Memory B cell (primary cell): ENCODE measurements at regions not wholly inside any gene's neighbourhood (a gene's known extent, or its start where the extent isn't known, plus 50 kb on each side); places are given as distances from the start of the nearest gene placed in this dataset.

ENCODE experiments used
- ATAC-seq: fragments of 150-1000 bp; cut with Tn5 transposase; 2 replicates; pipeline ENCODE4 v1.10.0; 2021; ENCODE audit warnings: low read depth, mild to moderate bottlenecking, moderate library complexity
- DNase-seq, 2 donors: peaks; one replicate each; pipeline ENCODE4 v3.0.0; 2022; ENCODE audit warnings: low spot score in 2 of 2
- H3K27ac Mint-ChIP-seq: one replicate; pipeline ENCODE4 v1.8.0; 2022; ENCODE audit warnings: mild to moderate bottlenecking, moderate library complexity, mixed read lengths
- H3K27me3 Mint-ChIP-seq: one replicate; pipeline ENCODE4 v1.8.0; 2022; ENCODE audit warnings: mixed read lengths
- H3K36me3 Mint-ChIP-seq: one replicate; pipeline ENCODE4 v1.8.0; 2022; ENCODE audit warnings: mild to moderate bottlenecking, mixed read lengths
- H3K4me1 Mint-ChIP-seq: one replicate; pipeline ENCODE4 v1.8.0; 2022; ENCODE audit warnings: mixed read lengths
- H3K4me3 Mint-ChIP-seq: one replicate; pipeline ENCODE4 v1.8.0; 2022; ENCODE audit warnings: mild to moderate bottlenecking, moderate library complexity, mixed read lengths
- H3K9me3 Mint-ChIP-seq: one replicate; pipeline ENCODE4 v1.8.0; 2022; ENCODE audit warnings: mixed read lengths

DNA sequence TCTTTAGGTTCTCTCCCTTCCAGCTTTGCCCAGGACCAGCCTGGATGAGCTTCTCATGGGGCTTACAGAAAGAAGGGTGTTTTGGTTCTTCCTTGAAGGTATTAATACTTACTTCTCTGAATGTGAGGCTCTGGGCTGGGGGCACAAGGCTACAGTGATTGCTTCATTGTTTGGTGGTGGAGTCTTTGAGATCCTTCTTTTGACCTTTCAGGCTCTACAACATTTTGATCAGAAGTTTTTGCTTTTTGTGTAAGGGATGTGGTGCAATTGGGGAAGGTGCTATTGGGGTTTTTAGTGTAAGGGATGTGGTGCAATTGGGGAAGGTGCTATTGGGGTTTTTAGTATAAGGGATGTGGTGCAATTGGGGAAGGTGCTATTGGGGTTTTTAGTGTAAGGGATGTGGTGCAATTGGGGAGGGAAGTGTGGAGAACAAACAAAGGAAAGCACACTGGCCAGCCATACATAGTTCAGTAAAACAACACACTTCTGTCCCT lies 103.6 kb upstream of the IVNS1ABP start:
- H3K9me3 Mint-ChIP-seq, result no peaks in the 10 kb centered on the region
- no peaks in the 10 kb centered on the region for H3K36me3 Mint-ChIP-seq
- no peak overlapping the region for H3K27ac Mint-ChIP-seq
- H3K4me1 Mint-ChIP-seq, result no peaks in the 10 kb centered on the region
- no peak overlapping the region for H3K4me3 Mint-ChIP-seq
- no peak for ATAC-seq
- peaks cover 2% of the 10 kb centered on the region for H3K27me3 Mint-ChIP-seq
- DNase-seq, result no peak

DNA sequence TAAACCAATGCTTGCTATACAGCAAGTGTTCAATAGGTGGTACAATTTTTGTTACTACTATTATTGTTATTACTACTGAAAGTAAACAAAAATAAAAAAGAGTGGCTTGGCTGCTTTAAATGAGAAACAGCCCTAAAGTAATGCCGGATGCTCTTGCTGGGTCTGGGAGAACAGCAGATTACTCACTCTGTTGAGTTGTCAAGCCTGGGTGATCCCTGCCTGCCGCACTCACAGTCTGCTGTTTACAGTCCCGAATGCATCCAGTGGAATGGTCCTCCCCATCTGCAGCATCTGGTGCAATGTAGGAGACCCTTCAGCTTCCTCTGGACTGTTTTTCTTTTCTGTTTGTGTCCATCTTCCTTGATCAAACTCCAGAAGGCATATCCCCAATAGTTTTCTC lies 102.7 kb upstream of the IVNS1ABP start:
- no peaks in the 10 kb centered on the region for H3K4me1 Mint-ChIP-seq
- DNase-seq (no peak), ATAC-seq (no peak)
- H3K27me3 Mint-ChIP-seq, result peaks cover under 1% of the 10 kb centered on the region
- no peaks in the 10 kb centered on the region for H3K36me3 Mint-ChIP-seq
- H3K27ac Mint-ChIP-seq, result no peak overlapping the region
- no peak overlapping the region for H3K4me3 Mint-ChIP-seq
- H3K9me3 Mint-ChIP-seq, result no peaks in the 10 kb centered on the region

DNA sequence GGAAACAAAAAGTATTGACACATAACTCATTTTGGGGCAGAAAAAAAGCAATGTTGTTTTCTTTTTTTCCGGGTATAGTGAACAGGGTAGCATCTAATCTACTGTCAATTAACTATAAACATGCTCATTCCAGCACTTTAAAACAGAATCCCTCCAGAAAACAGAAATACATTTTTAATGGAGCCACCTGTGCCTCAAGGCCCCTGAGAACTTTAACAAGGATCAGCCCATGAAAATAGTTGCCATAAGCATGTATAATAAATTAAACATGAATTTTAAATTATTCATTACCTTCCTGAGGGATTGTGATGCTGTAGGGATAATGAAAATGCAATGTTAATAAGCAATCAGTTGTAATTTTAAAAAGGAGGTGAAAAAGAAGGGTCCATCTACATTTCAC lies 101.4 kb upstream of the IVNS1ABP start:
- no peaks in the 10 kb centered on the region for H3K36me3 Mint-ChIP-seq
- no peak for ATAC-seq
- no peaks in the 10 kb centered on the region for H3K4me1 Mint-ChIP-seq
- H3K27ac Mint-ChIP-seq, result no peak overlapping the region
- DNase-seq, result no peak
- H3K4me3 Mint-ChIP-seq, result no peak overlapping the region
- H3K27me3 Mint-ChIP-seq, result no peaks in the 10 kb centered on the region
- no peaks in the 10 kb centered on the region for H3K9me3 Mint-ChIP-seq

DNA sequence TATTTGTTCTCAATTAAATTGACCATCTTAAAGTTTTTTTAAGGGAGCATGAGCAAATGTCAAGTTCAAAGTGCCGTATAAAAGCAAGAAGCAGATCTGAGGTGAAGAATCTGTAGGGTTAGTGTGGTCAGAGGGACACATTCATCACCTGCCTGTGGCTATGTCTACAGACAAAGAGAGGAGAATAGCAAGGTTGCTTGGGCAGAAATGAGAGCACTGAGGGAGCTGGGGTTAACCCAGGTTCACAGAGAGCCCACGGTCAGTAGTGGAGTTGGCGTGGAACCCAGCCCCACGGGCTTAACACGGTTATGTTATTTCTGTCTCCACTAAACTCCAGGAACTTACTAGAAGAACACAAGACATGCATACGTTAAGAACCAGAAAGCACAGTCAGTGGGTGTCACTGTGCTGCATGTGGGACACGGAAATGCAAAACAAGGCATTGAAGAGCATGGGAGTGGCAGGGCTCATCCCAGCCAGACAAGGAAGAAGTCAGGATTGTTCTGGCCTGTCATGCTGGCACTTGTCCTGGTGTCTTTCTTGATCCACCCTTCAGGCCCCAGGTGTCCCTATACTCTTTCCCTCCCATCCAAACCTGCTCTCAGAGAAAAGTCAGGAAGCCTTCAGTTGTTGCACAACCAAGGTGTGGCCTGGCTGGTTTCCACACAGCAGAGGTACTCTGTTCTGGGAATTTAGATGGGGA lies 95.5 kb upstream of the IVNS1ABP start:
- H3K4me1 Mint-ChIP-seq, result peaks cover 15% of the 10 kb centered on the region
- DNase-seq (no peak), ATAC-seq (no peak)
- no peaks in the 10 kb centered on the region for H3K9me3 Mint-ChIP-seq
- no peak overlapping the region for H3K4me3 Mint-ChIP-seq
- no peaks in the 10 kb centered on the region for H3K36me3 Mint-ChIP-seq
- H3K27me3 Mint-ChIP-seq, result no peaks in the 10 kb centered on the region
- no peak overlapping the region for H3K27ac Mint-ChIP-seq

DNA sequence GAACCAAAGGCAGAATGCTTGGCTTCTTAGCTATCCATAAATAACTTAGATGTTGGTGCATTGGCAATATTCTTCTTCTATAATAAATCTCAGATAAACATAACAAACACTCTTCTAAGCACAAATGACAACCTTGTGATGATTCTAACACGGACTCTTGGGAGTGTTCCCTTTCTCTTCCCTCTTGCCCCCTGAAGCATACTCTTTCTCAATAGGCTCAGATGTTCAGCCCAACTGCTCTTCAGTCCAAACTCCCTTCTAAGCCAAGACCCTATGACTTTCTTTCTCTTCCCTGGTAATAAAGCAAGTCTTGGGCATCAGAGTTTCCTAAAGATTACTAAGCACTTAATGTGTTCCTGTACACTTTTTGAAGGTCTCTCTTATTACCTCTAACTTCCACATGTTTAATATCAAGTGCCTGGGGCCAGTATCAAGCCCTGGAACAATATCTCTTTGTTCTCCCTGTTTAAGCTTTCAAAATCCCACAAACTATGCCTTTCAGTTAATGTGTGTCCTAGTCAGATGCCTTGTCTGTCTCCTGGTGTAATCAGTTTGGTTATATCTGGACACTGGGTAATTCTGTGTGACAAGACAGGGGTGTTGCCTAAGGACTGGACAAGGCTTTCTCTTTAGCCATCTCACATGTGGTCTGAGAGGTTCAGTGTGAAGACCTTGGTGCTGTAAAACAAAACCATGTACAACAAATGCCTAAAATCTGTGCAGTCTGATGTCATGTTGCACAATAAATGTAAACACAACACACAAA lies 92.9 kb upstream of the IVNS1ABP start:
- Mint-ChIP-seq H3K9me3 (no peaks in the 10 kb centered on the region), H3K27me3 (peaks cover 2% of the 10 kb centered on the region), H3K4me1 (peaks cover 18% of the 10 kb centered on the region), H3K36me3 (peaks cover 2% of the 10 kb centered on the region), H3K27ac (no peak overlapping the region), H3K4me3 (no peak overlapping the region)
- DNase-seq (no peak), ATAC-seq (no peak)

DNA sequence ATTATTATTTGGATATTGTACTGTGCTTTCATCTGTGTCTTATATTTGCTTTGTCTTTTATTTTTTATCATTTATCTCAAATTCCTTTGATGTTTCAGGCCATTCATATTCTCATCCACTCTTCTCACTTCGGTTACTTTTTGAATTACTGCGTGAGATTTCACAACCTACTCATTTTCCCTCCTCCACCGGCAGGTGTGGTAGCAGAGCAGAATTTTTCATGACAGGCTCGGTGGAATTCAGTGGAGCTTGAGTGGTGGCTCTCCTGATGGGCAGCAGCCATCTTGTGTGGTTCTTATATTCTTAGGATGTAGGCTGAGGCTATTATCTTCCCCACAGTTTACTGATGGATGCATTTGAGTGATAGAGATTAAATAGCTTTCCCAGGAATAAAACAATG lies 92.3 kb upstream of the IVNS1ABP start:
- Mint-ChIP-seq H3K4me1 (peaks cover 23% of the 10 kb centered on the region), H3K36me3 (peaks cover 2% of the 10 kb centered on the region), H3K9me3 (no peaks in the 10 kb centered on the region), H3K27me3 (peaks cover 2% of the 10 kb centered on the region), H3K27ac (no peak overlapping the region), H3K4me3 (peak overlapping the region; percentile 16)
- ATAC-seq (no peak), DNase-seq (no peak)

DNA sequence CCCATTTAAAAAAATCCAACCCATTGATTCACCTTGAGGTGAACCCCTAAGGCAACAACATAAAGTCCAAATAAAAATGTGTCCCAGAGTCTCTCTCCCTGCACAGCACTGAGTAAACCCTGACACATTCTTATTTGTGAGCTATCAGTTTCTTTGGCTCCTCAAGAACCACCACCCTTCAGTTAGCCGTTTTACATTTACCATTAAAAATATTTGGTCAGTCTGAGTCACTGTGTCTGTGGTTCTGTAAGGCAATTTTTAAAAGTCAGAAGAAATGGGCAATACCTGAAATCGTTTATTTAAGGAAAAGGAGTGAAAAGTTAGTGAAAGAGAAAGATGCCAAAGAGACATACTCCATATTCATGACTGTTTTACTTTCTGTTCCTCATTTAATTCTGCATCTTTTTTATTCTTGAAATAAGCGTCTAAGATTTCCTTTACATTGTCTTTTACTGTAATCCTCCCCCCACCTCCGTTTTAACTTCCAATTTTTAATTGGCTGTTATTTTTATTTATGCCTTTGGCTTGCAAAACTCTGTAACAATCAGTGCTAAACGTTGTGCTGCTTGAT lies 91.7 kb upstream of the IVNS1ABP start:
- peaks cover 2% of the 10 kb centered on the region for H3K36me3 Mint-ChIP-seq
- peaks cover 26% of the 10 kb centered on the region for H3K4me1 Mint-ChIP-seq
- DNase-seq, result no peak
- peak; percentile 73 for ATAC-seq
- H3K27ac Mint-ChIP-seq, result no peak overlapping the region
- peaks cover 2% of the 10 kb centered on the region for H3K27me3 Mint-ChIP-seq
- peak overlapping the region; percentile 69 for H3K4me3 Mint-ChIP-seq
- H3K9me3 Mint-ChIP-seq, result no peaks in the 10 kb centered on the region

DNA sequence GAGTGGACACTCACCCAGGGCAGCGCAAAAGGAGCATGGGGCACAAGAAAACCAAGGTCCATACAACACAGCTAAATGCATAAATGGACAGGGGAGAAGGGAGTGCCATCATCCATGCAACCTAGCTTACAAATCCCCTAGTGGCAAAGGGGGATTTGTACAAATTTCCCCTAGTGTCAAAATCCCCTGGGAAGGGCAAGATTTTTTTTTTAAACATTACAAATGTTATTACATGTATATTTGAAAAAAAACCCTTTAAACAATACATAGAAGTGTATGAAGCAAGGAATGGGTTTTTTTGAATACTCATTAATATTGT lies 89.6 kb upstream of the IVNS1ABP start:
- DNase-seq (no peak), ATAC-seq (no peak)
- no peaks in the 10 kb centered on the region for H3K9me3 Mint-ChIP-seq
- peaks cover 8% of the 10 kb centered on the region for H3K27me3 Mint-ChIP-seq
- no peak overlapping the region for H3K4me3 Mint-ChIP-seq
- peaks cover 26% of the 10 kb centered on the region for H3K4me1 Mint-ChIP-seq
- H3K36me3 Mint-ChIP-seq, result peaks cover 2% of the 10 kb centered on the region
- H3K27ac Mint-ChIP-seq, result peak overlapping the region; percentile 12

DNA sequence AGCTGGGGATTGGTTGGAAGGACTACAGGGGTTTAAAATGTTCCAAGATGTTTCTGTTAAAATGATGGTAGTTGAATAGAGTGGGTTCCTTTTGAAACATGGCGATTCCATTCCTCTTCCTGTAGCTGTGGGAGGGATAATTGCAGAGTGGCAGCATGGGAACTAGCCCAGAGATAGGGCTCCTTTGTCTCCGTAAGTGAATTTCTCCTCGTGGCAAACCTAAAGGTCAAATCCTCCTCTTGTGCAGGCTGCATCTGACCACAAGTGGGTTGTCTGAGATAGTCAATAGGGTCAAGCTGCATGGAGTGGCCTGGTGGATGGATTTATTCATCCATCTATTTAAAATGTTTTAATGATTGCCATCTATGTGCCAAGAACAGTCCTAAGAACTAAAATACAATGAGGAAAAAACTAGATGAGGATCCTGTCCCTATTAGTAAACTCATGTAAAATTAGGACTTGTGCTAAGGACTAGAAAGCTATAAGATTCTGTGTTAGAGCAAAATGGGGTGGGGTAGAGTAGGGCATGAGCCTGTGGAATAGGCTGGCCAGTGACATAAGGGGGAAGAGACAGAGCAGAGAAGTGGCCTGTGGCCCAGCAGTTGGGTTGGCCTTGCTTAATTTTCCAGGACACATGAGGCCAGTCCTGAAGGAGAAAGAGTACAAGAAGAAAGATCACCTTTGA lies 89.1 kb upstream of the IVNS1ABP start:
- Mint-ChIP-seq H3K27me3 (peaks cover 8% of the 10 kb centered on the region), H3K4me3 (no peak overlapping the region), H3K4me1 (peaks cover 26% of the 10 kb centered on the region), H3K27ac (peak overlapping the region; percentile 12), H3K9me3 (no peaks in the 10 kb centered on the region), H3K36me3 (peaks cover 2% of the 10 kb centered on the region)
- no peak for ATAC-seq
- no peak for DNase-seq

DNA sequence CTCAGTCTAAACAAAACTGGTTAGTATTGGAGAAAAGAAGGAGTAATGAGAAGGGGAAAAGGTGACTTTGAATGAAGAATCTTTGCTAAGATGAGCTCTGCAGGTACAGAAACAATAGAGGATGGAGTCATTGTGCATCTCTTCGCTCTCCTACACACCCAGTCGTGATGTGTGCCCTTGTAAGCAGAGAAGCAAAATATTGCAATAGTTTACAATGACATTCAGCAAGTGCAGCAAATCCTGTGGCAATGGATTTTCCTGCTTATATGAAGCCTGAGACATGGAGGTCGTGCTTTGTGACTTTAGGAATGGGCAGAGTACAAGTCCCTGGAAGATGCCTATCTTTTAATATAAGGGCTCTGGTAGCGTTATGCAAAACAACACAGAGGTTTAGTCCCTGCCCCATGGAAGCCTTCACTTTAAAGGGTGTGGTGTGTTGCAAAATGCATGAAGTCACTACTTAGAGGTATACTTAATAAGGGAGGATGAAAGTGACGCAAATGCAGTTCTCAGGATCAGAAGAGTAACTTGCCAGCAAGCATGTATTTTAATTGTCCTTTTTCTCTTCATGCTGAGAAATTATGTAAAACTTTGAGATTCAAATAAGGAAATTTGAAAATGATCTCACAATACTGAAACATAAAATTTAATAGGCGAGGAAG lies 88.0 kb upstream of the IVNS1ABP start:
- Mint-ChIP-seq H3K27ac (no peak overlapping the region), H3K4me1 (peaks cover 22% of the 10 kb centered on the region), H3K36me3 (peaks cover 2% of the 10 kb centered on the region)

DNA sequence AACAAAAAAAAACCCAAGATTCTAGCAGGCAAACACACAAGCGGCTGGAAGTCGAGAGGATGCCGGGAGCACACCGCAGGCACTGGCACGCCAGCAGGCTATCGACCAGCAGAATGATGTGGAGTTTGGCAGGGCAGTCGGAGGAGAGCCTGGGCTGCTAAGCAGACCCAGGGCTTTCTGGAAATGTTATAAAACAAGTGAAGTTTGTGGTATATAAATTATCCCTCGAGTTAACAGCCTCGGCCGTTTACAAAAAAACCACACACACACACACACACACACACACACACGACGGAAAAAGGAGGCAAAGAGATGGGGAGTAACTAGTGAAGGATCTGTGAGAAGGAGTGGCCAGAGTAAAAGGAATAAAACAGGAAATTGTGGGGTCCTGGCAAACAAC lies 87.2 kb upstream of the IVNS1ABP start:
- peaks cover 8% of the 10 kb centered on the region for H3K27me3 Mint-ChIP-seq
- peaks cover 1% of the 10 kb centered on the region for H3K9me3 Mint-ChIP-seq
- H3K27ac Mint-ChIP-seq, result no peak overlapping the region
- peaks cover 2% of the 10 kb centered on the region for H3K36me3 Mint-ChIP-seq
- no peak for ATAC-seq
- no peak overlapping the region for H3K4me3 Mint-ChIP-seq
- H3K4me1 Mint-ChIP-seq, result peaks cover 16% of the 10 kb centered on the region
- no peak for DNase-seq

More for the DNA sequence above, 88.0 kb upstream of the IVNS1ABP start:
- Mint-ChIP-seq H3K9me3 (peaks cover 1% of the 10 kb centered on the region), H3K27me3 (peaks cover 8% of the 10 kb centered on the region), H3K4me3 (no peak overlapping the region)
- no peak for DNase-seq
- no peak for ATAC-seq

DNA sequence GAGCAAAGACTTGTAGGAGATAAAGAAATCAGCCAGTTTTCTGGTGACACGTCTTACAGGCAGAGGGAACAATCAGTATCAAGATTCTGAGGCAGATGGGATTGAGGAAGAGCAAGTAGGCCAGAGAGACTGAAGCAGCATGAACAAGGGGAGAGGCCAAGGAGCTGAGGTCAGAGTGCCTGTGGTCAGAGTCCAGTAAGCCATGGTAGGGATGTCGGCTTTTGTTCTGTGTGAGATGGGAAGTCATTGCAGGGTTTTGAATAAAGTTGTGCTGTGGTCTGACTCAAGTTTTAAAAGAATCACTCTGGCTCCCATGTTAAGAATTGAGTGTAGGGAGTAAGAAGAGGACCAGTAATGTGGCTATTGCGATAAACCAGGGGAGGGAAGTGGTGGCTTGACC lies 85.9 kb upstream of the IVNS1ABP start:
- Mint-ChIP-seq H3K27me3 (peaks cover 8% of the 10 kb centered on the region), H3K9me3 (peaks cover 1% of the 10 kb centered on the region), H3K36me3 (peaks cover 2% of the 10 kb centered on the region), H3K4me1 (peaks cover 10% of the 10 kb centered on the region), H3K27ac (peak overlapping the region; percentile 16), H3K4me3 (no peak overlapping the region)
- no peak for ATAC-seq
- no peak for DNase-seq

DNA sequence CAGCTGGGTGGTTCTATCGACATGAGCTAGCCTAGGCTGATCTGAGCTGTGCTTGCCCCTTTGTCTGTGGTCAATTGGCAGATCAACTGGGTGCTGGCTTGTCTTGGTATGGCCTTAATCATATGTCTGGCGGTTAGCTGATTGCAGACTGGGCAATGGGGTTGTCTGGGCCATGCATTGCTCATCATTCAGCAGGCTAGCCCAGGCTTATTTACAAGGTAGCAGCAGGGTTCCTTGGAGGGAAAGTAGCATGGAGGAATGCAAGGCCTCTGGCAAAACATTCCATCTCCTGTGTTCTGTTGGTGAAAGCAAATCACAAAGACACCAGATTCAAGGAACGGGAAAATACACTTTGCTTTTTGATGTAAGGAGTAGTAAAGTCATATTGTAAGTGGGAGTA lies 84.0 kb upstream of the IVNS1ABP start:
- peaks cover 6% of the 10 kb centered on the region for H3K27me3 Mint-ChIP-seq
- H3K4me1 Mint-ChIP-seq, result peaks cover 8% of the 10 kb centered on the region
- H3K9me3 Mint-ChIP-seq, result peaks cover 1% of the 10 kb centered on the region
- DNase-seq, result no peak
- ATAC-seq, result no peak
- no peaks in the 10 kb centered on the region for H3K36me3 Mint-ChIP-seq
- H3K27ac Mint-ChIP-seq, result no peak overlapping the region
- H3K4me3 Mint-ChIP-seq, result no peak overlapping the region

DNA sequence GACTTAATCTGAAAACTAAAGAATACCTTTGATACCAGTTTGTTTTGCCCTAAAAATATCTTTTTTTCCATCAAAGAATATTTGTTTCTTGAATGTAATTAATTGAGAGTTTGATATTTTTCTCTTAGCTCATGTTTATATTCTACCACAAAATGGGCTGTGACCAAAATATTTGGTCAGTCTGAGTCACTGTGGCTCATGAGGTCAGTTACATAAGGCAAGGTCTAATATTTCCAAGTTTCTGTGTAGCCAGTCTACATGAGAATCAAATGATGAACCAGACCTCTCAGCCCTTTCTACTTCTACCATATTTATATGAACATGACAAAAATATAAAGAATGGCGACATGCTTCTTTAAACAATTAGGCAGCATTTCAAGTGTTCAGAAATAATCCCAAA lies 83.0 kb upstream of the IVNS1ABP start:
- H3K4me3 Mint-ChIP-seq, result no peak overlapping the region

More for the DNA sequence above, 83.0 kb upstream of the IVNS1ABP start:
- Mint-ChIP-seq H3K9me3 (peaks cover 1% of the 10 kb centered on the region), H3K4me1 (peaks cover 8% of the 10 kb centered on the region), H3K27me3 (peaks cover 6% of the 10 kb centered on the region), H3K36me3 (no peaks in the 10 kb centered on the region), H3K27ac (no peak overlapping the region)
- ATAC-seq (no peak), DNase-seq (no peak)
